T-helper 9 cell (primary cell): ENCODE measurements at regions not wholly inside any gene's neighbourhood (a gene's known extent, or its start where the extent isn't known, plus 50 kb on each side); places are given as distances from the start of the nearest gene placed in this dataset.
"Not testable (repeated sequence)": the region's sequence is repeated elsewhere in the genome, so short reads cannot be mapped to it uniquely, and the experiment has no call there.

Experiments used
- DNase-seq: peaks from one replicate; pipeline ENCODE4 v3.0.0-alpha.2; 2020

DNA sequence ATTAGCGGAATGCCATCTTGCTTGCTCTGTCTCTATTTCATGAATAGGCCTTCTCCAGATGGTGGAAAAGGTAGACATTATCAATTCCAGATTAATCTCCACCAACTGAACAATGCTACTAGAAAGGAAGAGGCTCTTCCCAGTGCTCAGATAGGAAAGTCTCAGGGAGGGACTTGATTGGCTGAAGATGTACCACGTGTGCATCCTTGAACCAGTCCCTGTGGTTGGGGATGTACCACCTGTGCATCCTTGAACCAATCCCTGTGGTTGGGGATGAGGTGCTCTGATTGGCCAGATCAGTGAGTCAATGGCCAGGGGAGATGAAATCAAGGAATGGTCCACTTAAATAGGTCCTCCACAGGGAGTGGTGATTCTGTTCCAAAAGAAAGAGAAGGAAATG, 246.2 kb downstream of the NPIPA7 start:
- not testable (repeated sequence) for DNase-seq

DNA sequence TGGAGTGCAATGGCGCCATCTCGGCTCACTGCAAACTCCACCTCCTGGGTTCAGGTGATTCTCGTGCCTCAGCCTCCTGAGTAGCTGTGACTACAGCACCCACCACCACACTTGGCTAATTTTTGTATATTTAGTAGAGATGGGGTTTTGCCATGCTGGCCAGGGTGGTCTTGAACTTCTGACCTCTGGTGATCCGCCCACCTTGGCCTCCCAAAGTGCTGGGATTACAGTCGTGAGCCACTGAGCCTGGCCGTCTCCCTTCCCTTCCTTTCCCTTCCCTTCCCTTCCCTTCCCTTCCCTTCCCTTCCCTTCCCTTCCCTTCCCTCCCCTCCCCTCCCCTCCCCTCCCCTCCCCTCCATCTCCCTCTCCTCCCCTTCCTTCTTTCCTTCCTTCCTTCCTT, 248.9 kb downstream of the NPIPA7 start:
- DNase-seq, result not testable (repeated sequence)

DNA sequence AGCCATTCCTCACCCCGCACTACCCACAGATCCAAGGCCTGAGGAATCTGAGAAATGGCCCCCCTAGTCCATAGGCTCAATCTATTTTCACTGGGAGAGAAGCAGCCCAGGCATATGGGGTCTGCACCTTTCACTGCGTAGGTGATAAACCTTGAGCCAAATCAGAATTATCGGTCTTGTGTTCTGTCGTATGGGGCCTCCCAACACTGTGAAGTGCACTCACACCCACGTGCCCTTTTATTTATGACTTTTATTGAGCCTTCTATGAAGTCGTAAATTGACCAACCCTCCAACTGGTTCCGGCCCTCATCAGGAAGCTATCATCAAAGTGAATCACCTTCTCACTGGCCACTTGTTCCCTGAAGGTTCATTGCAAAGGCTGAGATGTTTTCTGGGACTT, 259.3 kb downstream of the NPIPA7 start:
- not testable (repeated sequence) for DNase-seq

GRCh38 chr16:16638714-16639113, 259.8 kb downstream of the NPIPA7 start:
- DNase-seq, result not testable (repeated sequence)

- not testable (repeated sequence) for DNase-seq
These were observed 264.9 kb downstream of the NPIPA7 start for GRCh38 chr16:16643828-16644227.

GRCh38 chr16:16648002-16648401, 269.1 kb downstream of the NPIPA7 start:
- DNase-seq, result not testable (repeated sequence)

DNA sequence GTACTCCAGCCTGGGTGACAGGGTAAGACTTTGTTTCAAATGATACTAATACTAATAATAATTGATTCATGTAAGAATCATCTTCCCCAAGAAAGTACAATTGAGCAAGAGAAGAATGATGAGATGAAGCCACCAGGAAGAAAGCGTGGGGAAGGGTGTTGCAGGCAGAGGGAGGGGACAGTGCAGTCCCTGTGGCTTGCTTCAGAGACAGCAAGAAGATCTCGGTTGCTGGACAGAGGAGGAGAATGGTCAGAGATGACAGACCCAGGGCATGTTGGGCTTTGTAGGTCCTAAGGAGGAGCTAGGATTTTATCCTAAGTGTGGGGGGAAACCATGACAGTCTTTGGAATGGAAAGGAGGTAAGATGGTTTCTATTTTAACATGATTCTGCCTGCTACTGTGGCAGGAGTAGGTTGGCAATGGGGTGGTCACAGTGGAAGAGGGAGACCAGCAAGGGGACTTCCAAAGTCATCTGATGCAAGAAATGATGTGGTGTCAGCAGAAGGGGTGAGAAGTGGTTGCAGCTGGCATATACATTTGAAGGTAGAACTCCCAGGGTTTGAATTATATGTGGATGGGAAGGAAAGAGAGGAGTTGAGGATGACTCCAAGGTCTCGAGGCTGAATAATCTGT, 293.4 kb downstream of the NPIPA7 start:
- not testable (repeated sequence) for DNase-seq

DNA sequence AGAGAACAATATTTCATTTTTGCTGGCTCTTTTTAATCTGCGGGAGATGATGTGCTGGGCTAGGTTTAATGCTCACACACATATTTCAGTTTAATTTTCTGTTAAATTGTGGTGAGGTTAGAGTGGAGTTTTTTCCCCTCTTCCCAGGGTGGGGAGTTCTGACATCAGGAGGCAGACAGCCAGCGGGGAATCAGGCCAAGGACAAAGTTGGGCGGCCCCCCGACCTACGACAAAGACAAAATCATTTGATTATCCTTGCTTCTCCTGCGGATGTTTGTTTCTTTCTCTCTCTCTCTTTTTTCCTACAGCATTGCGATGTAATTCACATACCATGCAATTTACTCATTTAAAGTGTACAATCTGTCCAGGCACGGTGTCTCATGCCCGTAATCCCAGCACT, 295.9 kb downstream of the NPIPA7 start:
- not testable (repeated sequence) for DNase-seq

DNA sequence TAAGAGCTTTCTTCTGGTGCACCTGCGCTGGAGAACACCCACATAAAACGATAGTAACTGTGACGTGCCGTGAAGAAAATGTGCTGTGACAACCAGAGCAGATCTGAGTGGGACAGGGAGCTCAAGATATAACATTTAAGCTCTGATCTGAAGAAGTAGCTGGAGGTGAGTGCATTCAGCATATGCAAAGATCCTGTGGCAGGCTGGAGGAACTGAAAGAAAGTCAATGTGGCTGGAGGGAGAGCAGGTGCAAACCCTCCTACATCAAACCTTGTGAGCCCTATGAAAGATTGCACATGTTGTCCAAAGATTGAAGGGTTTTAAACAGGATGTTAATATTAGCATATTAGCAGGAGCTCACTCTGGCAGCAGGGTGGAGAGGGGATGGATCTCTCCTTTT, 342.9 kb downstream of the NPIPA7 start:
- not testable (repeated sequence) for DNase-seq

DNA sequence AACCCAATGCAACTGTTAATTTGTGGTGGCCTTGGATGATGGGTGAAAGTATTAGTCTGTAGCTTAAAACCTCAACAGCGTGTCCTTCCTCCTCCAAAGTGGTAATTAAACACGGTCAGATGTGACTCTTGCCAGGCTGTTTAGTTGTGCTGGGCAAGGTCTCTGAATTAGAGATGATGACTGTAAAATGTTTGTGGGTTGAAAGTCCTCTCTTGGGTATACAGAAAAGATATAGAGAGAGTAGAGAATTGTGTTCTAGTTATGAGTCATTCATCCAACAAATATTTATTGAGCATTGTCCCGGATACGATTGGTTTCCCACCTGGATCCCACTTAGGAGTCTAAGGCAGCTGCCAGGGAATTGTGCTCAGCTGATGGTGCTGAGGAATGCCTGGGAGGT, 343.7 kb downstream of the NPIPA7 start:
- DNase-seq, result not testable (repeated sequence)

- not testable (repeated sequence) for DNase-seq
These were observed 345.0 kb downstream of the NPIPA7 start for GRCh38 chr16:16723819-16724519.

DNA sequence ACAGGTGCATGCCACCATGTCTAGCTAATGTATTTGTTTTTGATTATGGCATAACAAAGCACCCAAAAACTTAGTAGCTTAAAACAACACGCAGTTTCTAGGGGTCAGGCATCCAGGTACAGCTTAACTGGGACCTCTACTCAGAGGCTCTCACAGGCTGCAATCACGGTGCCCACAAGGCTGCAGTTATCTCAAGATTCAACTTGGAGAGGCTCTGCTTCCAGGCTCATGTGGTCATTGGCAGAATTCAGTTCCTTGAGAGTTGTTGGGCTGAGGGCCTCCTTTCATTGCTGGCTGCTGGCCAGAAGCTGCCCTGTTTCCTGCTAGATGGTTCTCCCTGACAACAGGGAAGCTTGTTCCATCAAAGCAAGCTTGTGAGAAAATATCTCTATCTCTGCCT, 348.1 kb downstream of the NPIPA7 start:
- not testable (repeated sequence) for DNase-seq

GRCh38 chr16:16742573-16742972, 363.6 kb downstream of the NPIPA7 start:
- not testable (repeated sequence) for DNase-seq

DNA sequence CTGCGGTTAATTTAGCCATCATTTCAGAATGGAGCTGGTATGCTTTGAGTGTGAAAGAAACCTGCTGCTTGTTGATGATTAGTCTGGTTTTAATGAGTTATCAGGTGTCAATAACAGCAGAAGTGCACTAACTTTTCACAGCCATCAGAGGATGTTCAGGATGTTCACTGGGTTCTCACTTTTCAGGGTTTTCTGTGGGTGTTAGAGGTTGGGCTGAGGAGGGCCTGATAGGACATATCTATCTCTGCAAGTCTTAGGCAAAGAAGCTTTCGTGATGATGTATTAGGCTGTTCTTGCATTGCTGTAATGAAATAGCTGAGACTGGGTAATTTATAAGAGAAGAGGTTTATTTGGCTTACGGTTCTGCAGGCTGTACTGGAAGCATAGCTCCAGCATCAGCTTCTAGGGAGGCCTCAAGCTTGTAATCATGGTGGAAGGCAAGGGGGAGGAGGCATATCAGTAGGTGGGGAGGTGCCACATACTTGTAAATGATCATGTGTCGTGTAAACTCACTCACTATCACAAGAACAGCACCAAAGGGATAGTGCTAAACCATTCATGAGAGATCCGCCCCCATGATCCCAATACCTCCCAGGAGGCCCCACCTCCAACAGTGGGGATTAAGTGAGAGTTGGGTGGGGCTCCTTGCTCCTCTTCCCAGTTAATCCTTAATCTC, 376.2 kb downstream of the NPIPA7 start:
- DNase-seq, result not testable (repeated sequence)

- DNase-seq, result no peak
These were observed 384.5 kb downstream of the NPIPA7 start for GRCh38 chr16:16763449-16763848.

GRCh38 chr16:16770717-16771116, 391.8 kb downstream of the NPIPA7 start:
- not testable (repeated sequence) for DNase-seq

GRCh38 chr16:16774389-16774788, 395.4 kb downstream of the NPIPA7 start:
- no peak for DNase-seq

- no peak for DNase-seq
These were observed 399.4 kb downstream of the NPIPA7 start for GRCh38 chr16:16778332-16778731.

GRCh38 chr16:16780588-16780987, 401.6 kb downstream of the NPIPA7 start:
- DNase-seq, result no peak

GRCh38 chr16:16782153-16782552, 403.2 kb downstream of the NPIPA7 start:
- no peak for DNase-seq

- no peak for DNase-seq
These were observed 409.1 kb downstream of the NPIPA7 start for GRCh38 chr16:16788004-16788403.

DNA sequence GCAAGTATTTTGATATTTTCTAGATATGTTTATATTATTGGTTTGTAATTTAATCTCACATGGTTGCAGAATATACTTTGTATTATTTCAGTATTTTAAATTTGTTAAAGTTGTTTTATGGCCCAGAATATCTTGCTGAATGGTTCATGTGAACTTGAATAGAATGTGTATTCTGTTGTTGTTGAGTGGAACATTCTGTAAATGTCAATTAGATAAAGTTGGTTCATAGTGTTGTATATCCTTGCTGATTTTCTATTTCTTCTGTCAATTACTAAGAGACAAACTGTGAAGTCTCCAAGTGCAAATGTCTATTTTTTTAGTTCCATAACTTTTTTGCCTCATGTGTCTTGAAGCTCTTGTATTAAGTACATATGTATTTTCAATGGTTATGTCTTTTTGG, 411.7 kb downstream of the NPIPA7 start:
- DNase-seq, result no peak

DNA sequence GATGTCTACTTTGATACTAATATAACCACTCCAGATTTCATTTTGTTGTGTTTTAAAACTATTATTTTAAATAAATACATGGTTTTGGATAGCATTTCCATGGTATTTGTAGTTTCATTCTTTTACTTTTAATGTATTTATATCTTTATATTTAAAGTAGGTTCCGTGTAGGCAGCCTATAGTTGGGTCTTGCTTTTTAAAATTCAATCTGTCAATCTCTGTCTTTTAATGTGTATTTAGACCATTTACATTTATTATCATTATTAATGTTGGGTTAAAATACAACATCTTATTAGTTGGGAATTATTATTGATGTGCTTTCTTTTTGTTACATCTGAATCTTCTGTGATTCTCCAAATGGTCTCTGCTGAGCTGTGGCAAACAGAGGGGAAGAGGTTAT, 412.1 kb downstream of the NPIPA7 start:
- DNase-seq, result no peak

GRCh38 chr16:16797239-16797638, 418.3 kb downstream of the NPIPA7 start:
- DNase-seq, result no peak
